Stomach (tissue), 8 donors: ENCODE measurements at regions not wholly inside any gene's neighbourhood (a gene's known extent, or its start where the extent isn't known, plus 50 kb on each side); places are given as distances from the start of the nearest gene placed in this dataset.

Experiments used
- DNase-seq, 2 donors: peaks; one replicate each; pipeline versions ENCODE4 v3.0.0 to v3.0.0-alpha.2; 2013 to 2019
- H3K27ac ChIP-seq, 5 donors: fragments of 200-600 bp in 4 of 5; sonication (generic) in 4 of 5; one replicate each; pipeline ENCODE4 v1.5.1; 2013 to 2019; ENCODE audit warnings: mild to moderate bottlenecking in 1 of 5, moderate library complexity in 1 of 5
- H3K27me3 ChIP-seq, 3 donors: fragments of 200-600 bp; sonication (generic); one replicate each; pipeline ENCODE4 v1.5.1; 2017 to 2019; ENCODE audit warnings: mixed run types in 1 of 3
- H3K36me3 ChIP-seq, 4 donors: fragments of 200-600 bp; sonication (generic); 1 replicate in 3 of 4; 2 replicates in 1 of 4; pipeline ENCODE4 v1.5.1; 2016 to 2019
- H3K4me1 ChIP-seq, 4 donors: fragments of 200-600 bp; sonication (generic); one replicate each; pipeline ENCODE4 v1.5.1; 2016 to 2019
- H3K4me3 ChIP-seq, 4 donors: fragments of 200-600 bp; sonication (generic) in 3 of 4; one replicate each; pipeline ENCODE4 v1.5.1; 2016 to 2019; ENCODE audit warnings: mild to moderate bottlenecking in 1 of 4
- H3K9me3 ChIP-seq, 4 donors: fragments of 200-600 bp; sonication (generic); one replicate each; pipeline ENCODE4 v1.5.1; 2016 to 2019
- CTCF ChIP-seq, 7 experiments: fragments of 450-650 bp in 4 of 7; fragments of 200-600 bp in 3 of 7; sonication (generic) in 3 of 7; IDR thresholded peaks; one replicate each; pipeline ENCODE4 v1.5.1; 2016 to 2019; ENCODE audit warnings: antibody characterized with exemption in 7 of 7, control low read depth in 2 of 7, mild to moderate bottlenecking in 1 of 7
- EP300 ChIP-seq: sonication (generic); formaldehyde crosslinking; IDR thresholded peaks from one replicate; pipeline ENCODE4 v1.6.1; 2017; ENCODE audit warnings: antibody characterized with exemption
- POLR2A ChIP-seq, 4 donors: fragments of 450-650 bp; IDR thresholded peaks; one replicate each; pipeline ENCODE4 v1.6.1; 2016; ENCODE audit warnings: antibody characterized with exemption in 4 of 4, control low read depth in 2 of 4, mild to moderate bottlenecking in 1 of 4, moderate library complexity in 1 of 4
- POLR2AphosphoS5 ChIP-seq, 3 donors: sonication (generic); formaldehyde crosslinking; IDR thresholded peaks; one replicate each; pipeline ENCODE4 v1.6.1; 2016; ENCODE audit warnings: antibody characterized with exemption in 3 of 3
- WGBS, 5 donors: extraction: QIAGEN DNeasy Blood & Tissue Kit in 3 of 5; methylation state at CpG; one replicate each; pipeline versions ENCODE4 v1.1.5 to v1.1.7; 2013 to 2018; 5-methylcytosine and 5-hydroxymethylcytosine counted together
- intact Hi-C: fragments of 100-400 bp; cut with DNase I; formaldehyde crosslinking; loops from one replicate; pipeline ENCODE4 v1.15.1; 2023; ENCODE audit warnings: low total_unique reads
- donor health status: healthy with polysubstance abuse.
- donor health status: Bipolar disorder and iron deficiency.
- donor health status: healthy.

- WGBS, 5 donors = 75 to 87% (median 81%) methylated on average over 2 of the region's 2 CpGs
- H3K36me3 ChIP-seq = no peaks in the 10 kb centered on the region
- H3K9me3 ChIP-seq = no peaks in the 10 kb centered on the region
- no peak overlapping the region for H3K27ac ChIP-seq
- TF ChIP-seq POLR2A (IDR thresholded peaks at IDR 0.05) = no peak
- no peak for TF ChIP-seq CTCF (IDR thresholded peaks at IDR 0.05)
- no peak for TF ChIP-seq EP300
- no peak for TF ChIP-seq POLR2AphosphoS5 (IDR thresholded peaks at IDR 0.05)
- intact Hi-C loops = no loop called here
- H3K27me3 ChIP-seq = no peaks in the 10 kb centered on the region
- no peak overlapping the region for H3K4me3 ChIP-seq
- DNase-seq = no peak
- no peaks in the 10 kb centered on the region for H3K4me1 ChIP-seq
Observed at GRCh38 chr4:110754716-110755115, 131.8 kb upstream of the PITX2 start.

GRCh38 chr4:110769578-110769977 lies 146.7 kb upstream of the PITX2 start:
- TF ChIP-seq EP300 = no peak
- TF ChIP-seq POLR2AphosphoS5 (IDR thresholded peaks at IDR 0.05) = no peak
- TF ChIP-seq POLR2A (IDR thresholded peaks at IDR 0.05) = no peak
- no peak for TF ChIP-seq CTCF (IDR thresholded peaks at IDR 0.05)
- H3K27me3 ChIP-seq = no peaks in the 10 kb centered on the region
- no peaks in the 10 kb centered on the region for H3K4me1 ChIP-seq
- no peak overlapping the region for H3K27ac ChIP-seq
- WGBS, 5 donors = 42 to 50% (median 46%) methylated on average over 2 of the region's 2 CpGs
- intact Hi-C loops = no loop called here
- no peak overlapping the region for H3K4me3 ChIP-seq
- H3K9me3 ChIP-seq = no peaks in the 10 kb centered on the region
- no peaks in the 10 kb centered on the region for H3K36me3 ChIP-seq
- no peak for DNase-seq

- no peak for TF ChIP-seq CTCF (IDR thresholded peaks at IDR 0.05)
- TF ChIP-seq POLR2A (IDR thresholded peaks at IDR 0.05) = no peak
- TF ChIP-seq EP300 = no peak
- no peak for TF ChIP-seq POLR2AphosphoS5 (IDR thresholded peaks at IDR 0.05)
- Histone ChIP-seq H3K27me3 (no peaks in the 10 kb centered on the region), H3K4me1 (no peaks in the 10 kb centered on the region), H3K9me3 (no peaks in the 10 kb centered on the region), H3K36me3 (no peaks in the 10 kb centered on the region), H3K27ac (no peak overlapping the region), H3K4me3 (no peak overlapping the region)
- 71 to 83% (median 78%) methylated on average over 3 of the region's 3 CpGs for WGBS, 5 donors
- intact Hi-C loops = no loop called here
- no peak for DNase-seq
Observed at GRCh38 chr4:110770353-110770752, 147.5 kb upstream of the PITX2 start.

- TF ChIP-seq CTCF (IDR thresholded peaks at IDR 0.05) (no peak), EP300 (no peak), POLR2A (IDR thresholded peaks at IDR 0.05) (no peak), POLR2AphosphoS5 (IDR thresholded peaks at IDR 0.05) (no peak)
- no peaks in the 10 kb centered on the region for H3K9me3 ChIP-seq
- intact Hi-C loops = no loop called here
- no peak overlapping the region for H3K4me3 ChIP-seq
- H3K4me1 ChIP-seq = no peaks in the 10 kb centered on the region
- no peak overlapping the region for H3K27ac ChIP-seq
- no peak for DNase-seq
- no peaks in the 10 kb centered on the region for H3K36me3 ChIP-seq
- 68 to 80% (median 74%) methylated on average over 2 of the region's 2 CpGs for WGBS, 5 donors
- H3K27me3 ChIP-seq = no peaks in the 10 kb centered on the region
Observed at GRCh38 chr4:110778521-110778920, 155.6 kb upstream of the PITX2 start.
